HG02981 (cell line): ENCODE measurements at regions not wholly inside any gene's neighbourhood (a gene's known extent, or its start where the extent isn't known, plus 50 kb on each side); places are given as distances from the start of the nearest gene placed in this dataset.

ENCODE experiments used
- ATAC-seq: cut with Tn5 transposase; IDR thresholded peaks from one replicate; pipeline ENCODE4 v1.9.1; 2021; ENCODE audit warnings: mild to moderate bottlenecking, moderate library complexity; ENCODE audit not compliant: unreplicated experiment

- ATAC-seq = no peak
Measured at GRCh38 chr10:89153971-89154370, 53.1 kb downstream of the CH25H start.

- no peak for ATAC-seq
Measured at GRCh38 chr10:89153116-89153515, 54.0 kb downstream of the CH25H start.

- no peak for ATAC-seq
Measured at GRCh38 chr10:89151857-89152256, 55.3 kb downstream of the CH25H start.

GRCh38 chr10:89148061-89148460 is 59.1 kb downstream of the CH25H start:
- ATAC-seq = no peak

- ATAC-seq = no peak
Measured at GRCh38 chr10:89147256-89147655, 59.9 kb downstream of the CH25H start.

- no peak for ATAC-seq
Measured at GRCh38 chr10:89144836-89145235, 62.3 kb downstream of the CH25H start.

- no peak for ATAC-seq
Measured at GRCh38 chr10:89142590-89142989, 64.5 kb downstream of the CH25H start.

GRCh38 chr10:89138755-89139490 is 68.2 kb downstream of the CH25H start:
- no peak for ATAC-seq

- ATAC-seq = peak; percentile 82
Measured at GRCh38 chr10:89134963-89135362, 72.2 kb downstream of the CH25H start.

- ATAC-seq = no peak
Measured at GRCh38 chr10:89129911-89130310, 77.2 kb downstream of the CH25H start.

- no peak for ATAC-seq
Measured at GRCh38 chr10:89122433-89123051, 84.6 kb downstream of the CH25H start.

GRCh38 chr10:89121764-89122020 is 85.4 kb downstream of the CH25H start:
- no peak for ATAC-seq

GRCh38 chr10:89120931-89121763 is 86.0 kb downstream of the CH25H start:
- no peak for ATAC-seq

- ATAC-seq = no peak
Measured at GRCh38 chr10:89119651-89120050, 87.5 kb downstream of the CH25H start.

GRCh38 chr10:89118091-89118490 is 89.0 kb downstream of the CH25H start:
- no peak for ATAC-seq

GRCh38 chr10:89115876-89116627 is 91.1 kb downstream of the CH25H start:
- no peak for ATAC-seq

- ATAC-seq = no peak
Measured at GRCh38 chr10:89114846-89115625, 92.1 kb downstream of the CH25H start.

- no peak for ATAC-seq
Measured at GRCh38 chr10:89102735-89103134, 104.4 kb downstream of the CH25H start.

GRCh38 chr10:89101943-89102342 is 105.2 kb downstream of the CH25H start:
- ATAC-seq = no peak

- ATAC-seq = no peak
Measured at GRCh38 chr10:89100680-89101079, 106.4 kb downstream of the CH25H start.

- ATAC-seq = no peak
Measured at GRCh38 chr10:89097226-89097625, 106.6 kb downstream of the FAS start.
